ENCODE measurements at regions not wholly inside any gene's neighbourhood (a gene's known extent, or its start where the extent isn't known, plus 50 kb on each side); places are given as distances from the start of the nearest gene placed in this dataset.

- no peak for DNase-seq (ENCODE audit: extremely low read depth in 1 of 2, low read depth in 1 of 2)
Measured at GRCh38 chr11:116567721-116568242, 205.0 kb downstream of the BUD13 start.

DNA sequence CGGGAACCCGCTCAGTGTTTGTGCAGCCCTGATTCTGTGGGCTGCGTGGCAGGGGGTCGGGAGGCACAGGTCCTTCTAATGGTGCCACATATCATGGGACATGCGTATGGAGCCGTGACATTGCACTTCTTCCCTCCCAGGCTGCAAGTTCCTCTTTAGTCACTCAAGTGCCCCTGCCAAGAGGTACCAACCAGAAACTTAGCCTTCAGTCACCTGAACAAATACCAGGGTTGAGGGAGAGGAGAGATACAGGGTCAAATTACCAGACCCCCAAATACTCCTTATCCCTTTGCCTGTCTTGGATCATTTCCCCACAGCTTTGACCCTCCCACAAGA, 209.1 kb downstream of the BUD13 start:
- no peak for DNase-seq (ENCODE audit: extremely low read depth in 1 of 2, low read depth in 1 of 2)

GRCh38 chr11:116563028-116563711, 209.6 kb downstream of the BUD13 start:
- DNase-seq (ENCODE audit: extremely low read depth in 1 of 2, low read depth in 1 of 2), result no peak

DNA sequence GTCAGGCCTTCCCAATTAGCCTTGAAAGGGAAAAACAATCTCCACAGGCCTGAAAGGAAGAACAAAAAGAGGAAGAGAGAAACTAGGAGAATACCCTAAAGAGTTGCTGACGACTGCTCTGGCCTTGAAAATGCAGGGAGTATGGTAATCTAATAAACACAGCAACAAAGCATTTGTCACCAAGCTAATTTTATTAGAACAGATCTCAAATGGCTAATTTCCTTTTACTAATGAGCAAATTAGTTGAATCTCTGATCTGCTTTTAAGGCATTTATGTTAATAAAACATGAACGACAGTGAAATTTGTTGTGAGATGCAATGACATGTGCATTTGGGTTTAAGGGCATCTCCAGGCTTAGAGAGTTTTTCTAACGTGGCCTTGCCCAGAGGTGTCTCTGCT, 212.2 kb downstream of the BUD13 start:
- no peak for DNase-seq (ENCODE audit: extremely low read depth in 1 of 2, low read depth in 1 of 2)

DNA sequence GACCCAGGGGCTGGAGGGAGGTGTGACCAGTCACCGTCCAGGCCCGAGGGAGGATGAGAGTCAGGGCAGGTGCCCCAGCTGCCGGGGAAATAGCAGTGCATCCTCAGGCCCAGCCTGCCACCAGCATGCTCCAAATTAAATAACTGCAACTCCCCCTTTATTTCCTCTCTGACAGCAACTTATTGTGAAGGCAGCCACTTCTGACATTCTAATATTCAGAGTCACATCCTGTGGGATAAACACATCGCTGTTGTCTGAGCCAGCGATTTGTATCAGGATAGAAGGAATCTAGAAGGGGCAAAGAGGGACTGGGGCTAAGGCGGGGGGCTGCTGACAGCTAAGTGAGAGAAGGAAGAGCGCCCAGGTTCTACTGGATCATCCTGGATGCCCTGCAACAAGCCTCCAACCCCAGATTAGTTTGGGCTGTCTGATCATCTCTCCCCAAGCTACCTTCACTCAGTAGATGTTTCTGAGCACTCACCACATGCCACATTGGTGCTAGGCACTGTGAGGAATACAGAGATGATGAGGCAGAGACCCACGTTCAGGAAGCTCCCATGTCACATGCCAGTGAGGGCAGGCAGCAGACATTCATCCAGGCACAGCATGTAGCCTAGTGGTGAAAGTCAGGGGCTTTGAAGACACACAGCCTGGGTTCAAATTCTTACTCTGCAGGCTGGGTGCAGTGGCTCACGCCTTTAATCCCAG, 214.1 kb downstream of the BUD13 start:
- no peak for DNase-seq (ENCODE audit: extremely low read depth in 1 of 2, low read depth in 1 of 2)

- DNase-seq (ENCODE audit: extremely low read depth in 1 of 2, low read depth in 1 of 2), result no peak
Measured at GRCh38 chr11:116557282-116557681, 215.5 kb downstream of the BUD13 start.

- no peak for DNase-seq (ENCODE audit: extremely low read depth in 1 of 2, low read depth in 1 of 2)
Measured at GRCh38 chr11:116556483-116556882, 216.3 kb downstream of the BUD13 start.

DNA sequence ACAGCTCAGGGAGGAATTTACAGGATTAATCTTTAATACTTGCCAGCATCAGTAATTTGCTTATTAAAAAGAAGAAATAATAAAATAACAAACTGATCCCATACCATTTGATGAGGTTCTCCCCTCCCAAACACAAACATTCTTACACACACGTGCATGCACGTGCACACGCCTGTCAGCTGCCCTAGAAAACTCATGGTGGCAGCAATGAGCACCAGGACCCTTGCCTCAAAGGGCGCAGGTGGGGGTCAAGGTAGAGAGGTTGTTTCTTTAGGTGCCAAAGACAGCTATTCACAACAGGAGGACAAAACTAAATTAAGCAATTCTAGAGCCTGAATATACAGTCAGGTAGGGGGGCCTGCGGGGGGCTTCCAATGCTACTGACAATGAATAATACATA, 219.3 kb downstream of the BUD13 start:
- no peak for DNase-seq (ENCODE audit: extremely low read depth in 1 of 2, low read depth in 1 of 2)

DNA sequence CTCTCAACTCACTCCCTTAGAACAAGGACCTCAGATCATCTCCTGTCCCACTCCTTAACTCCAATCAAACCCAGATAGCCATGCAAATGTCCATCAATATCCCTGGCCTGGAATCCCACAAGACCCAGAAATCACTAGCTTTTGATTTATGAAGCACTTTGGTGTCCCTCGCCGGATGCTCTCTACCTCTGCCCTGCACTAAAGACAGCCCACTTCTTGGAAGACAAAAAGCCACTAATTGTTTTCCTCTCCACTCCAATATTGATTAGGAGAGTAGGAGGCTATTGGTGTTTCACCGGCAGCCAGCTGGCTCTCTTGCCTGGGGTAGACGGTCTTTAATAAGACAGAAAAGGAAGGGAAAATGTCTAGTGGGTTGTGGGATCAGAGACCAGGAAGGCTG, 221.2 kb downstream of the BUD13 start:
- no peak for DNase-seq (ENCODE audit: extremely low read depth in 1 of 2, low read depth in 1 of 2)

GRCh38 chr11:116548256-116548655, 224.5 kb downstream of the BUD13 start:
- no peak for DNase-seq (ENCODE audit: extremely low read depth in 1 of 2, low read depth in 1 of 2)

DNA sequence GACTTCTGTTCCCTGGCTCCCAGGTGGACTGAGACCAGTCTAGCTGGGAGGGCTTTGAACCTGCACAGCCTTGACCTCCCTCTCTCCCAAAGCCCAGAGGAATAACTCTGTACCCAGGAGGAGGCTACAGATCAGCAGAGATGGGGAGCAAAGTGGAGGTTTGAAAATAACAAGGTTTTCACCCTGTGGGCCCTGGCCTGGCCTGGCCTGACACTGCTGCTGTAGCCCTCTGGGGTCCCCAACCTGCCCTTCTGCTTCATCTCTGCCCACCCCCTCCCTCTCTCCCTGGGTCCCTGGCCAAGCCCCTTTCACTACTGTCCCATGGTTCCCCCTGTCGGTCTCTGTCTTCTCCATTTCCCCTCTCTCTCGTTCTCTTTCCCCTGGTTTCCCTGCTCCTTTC, 225.2 kb downstream of the BUD13 start:
- no peak for DNase-seq (ENCODE audit: extremely low read depth in 1 of 2, low read depth in 1 of 2)

- no peak for DNase-seq (ENCODE audit: extremely low read depth in 1 of 2, low read depth in 1 of 2)
Measured at GRCh38 chr11:116545912-116546311, 226.9 kb downstream of the BUD13 start.

DNA sequence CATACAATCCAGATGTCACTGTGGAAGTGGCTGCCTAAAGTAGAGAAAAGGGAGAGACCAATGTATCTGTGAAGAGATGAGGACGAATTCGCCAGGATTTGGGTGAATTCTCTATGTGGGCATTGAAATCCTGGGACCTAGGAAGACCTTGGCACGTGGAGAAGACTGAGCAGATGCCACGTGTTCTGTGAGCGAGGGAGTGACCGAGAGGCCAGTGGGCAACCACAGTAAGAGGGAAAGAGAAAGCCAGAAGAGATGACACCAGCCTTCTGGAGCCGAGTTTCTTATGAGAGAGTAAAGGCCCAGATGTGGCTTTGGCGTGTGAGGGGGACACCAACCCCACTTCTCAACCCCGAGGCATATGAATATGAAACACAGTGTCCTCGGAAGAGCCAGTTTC, 228.1 kb downstream of the BUD13 start:
- DNase-seq (ENCODE audit: extremely low read depth in 1 of 2, low read depth in 1 of 2), result no peak

- no peak for DNase-seq (ENCODE audit: extremely low read depth in 1 of 2, low read depth in 1 of 2)
Measured at GRCh38 chr11:116543911-116544475, 228.8 kb downstream of the BUD13 start.

DNA sequence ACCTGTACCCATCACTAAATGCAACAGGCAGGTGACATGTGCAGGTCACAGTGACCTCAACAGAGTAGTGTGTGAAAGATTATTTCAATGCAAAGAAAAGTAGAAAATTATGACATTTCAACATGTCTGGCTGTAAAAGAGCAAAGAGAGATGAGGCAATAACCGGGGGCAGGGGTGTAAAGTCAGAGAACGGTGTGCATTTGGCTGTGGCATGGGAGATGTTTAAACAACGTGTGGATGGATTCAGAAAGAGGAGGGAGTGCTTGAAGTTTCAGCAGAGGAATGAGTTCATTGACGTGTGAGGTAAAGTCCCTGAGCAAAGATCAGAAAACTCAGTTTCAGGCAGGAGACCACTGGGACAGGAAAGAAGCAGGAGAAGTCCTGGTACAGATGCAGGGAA, 229.7 kb downstream of the BUD13 start:
- no peak for DNase-seq (ENCODE audit: extremely low read depth in 1 of 2, low read depth in 1 of 2)

- no peak for DNase-seq (ENCODE audit: extremely low read depth in 1 of 2, low read depth in 1 of 2)
Measured at GRCh38 chr11:116542406-116542805, 230.4 kb downstream of the BUD13 start.

DNA sequence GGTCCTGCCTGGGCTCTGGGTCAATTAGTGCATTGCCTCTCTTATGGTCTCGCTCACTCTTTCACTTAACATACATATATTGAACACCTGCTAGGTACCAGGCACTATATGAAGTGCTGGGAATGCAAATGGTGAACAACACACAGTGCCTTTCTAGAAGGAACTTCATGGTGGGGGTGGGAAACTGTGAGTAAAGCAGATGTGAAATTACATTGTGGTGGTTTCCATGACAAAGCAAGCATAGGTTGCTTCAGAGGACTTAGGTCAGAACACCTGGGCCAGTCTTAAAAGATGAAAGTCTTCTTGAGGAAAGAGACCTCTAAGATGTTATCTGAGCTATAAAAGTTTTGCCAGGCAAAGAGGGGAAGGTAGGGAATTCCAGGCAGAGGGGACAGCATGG, 231.3 kb downstream of the BUD13 start:
- no peak for DNase-seq (ENCODE audit: extremely low read depth in 1 of 2, low read depth in 1 of 2)

DNA sequence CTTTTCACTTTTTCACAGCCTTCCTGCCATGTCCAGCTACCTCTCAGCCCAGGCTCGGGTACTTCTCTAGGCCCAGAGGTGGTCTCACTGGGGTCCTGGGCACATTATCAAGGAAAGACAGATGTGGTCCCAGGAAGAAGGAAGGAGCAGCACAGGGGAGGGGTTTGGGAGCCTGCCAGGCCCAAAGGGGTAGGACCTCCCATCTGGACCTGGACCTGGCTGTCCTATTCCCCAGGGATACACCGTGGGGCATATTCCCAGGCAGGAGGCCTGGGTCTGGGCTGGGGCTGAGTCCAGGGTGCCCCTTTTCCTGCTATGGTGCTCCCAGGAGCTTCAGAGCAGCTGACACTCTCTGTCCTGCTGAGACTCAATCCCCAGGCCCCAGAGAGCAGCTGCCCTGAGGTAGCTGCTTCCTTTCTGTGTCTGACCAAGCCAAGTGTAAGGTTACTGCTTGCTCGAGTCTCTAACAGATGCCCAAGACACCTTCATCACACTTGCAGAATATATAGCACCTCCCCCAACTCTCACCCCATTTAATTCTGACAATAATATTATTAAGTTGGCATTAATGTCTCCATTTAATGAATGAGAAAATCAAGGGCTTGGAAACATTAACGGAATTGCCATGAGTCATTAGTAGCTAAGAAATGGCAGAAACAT, 232.0 kb downstream of the BUD13 start:
- DNase-seq (ENCODE audit: extremely low read depth in 1 of 2, low read depth in 1 of 2), result no peak

DNA sequence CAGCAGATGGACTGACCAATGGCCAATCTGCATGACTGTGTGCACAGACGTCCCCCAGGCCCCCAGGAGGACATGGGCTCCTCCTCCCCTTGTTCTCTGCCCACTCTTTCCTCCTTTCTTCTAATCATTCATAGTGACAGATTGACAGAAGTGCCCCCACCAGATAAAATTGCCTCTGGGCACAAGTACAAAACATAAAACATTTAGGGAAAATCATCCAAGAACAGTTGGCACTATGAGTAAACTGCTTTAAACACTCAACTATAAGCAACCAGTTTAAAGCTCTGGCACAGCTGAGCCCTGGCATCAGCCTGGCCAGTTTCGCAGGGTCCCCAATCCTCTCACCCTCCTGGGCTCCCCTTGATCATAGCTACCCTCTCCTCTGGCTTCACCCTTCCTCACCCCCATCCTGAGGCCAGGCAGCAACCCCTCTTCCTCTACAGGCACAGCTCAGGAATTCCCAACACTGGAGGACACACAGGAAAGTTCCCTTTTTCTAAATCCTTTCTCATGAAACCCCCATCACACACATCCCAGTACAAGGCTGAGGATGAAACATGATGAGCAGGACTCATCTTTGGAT, 232.9 kb downstream of the BUD13 start:
- DNase-seq (ENCODE audit: extremely low read depth in 1 of 2, low read depth in 1 of 2), result no peak

DNA sequence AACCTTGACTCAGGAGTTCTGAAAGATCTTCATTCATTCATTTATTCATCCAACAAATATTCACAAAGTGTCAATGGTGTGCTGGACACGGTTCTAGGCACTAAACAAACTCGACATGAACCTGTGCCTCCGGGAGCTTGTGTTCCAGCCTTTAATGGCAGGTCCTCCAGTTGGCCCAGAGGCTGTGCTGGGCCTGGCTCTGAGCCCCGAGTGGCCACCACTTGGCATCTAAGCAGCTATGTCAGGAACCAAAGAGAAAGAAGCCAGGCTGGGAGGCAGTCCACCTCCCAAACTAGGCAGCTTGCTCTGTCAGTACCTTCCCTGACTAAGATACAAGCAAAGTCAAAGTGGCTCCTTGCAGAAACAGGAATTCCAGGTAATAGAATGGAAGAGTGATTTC, 233.6 kb downstream of the BUD13 start:
- DNase-seq (ENCODE audit: extremely low read depth in 1 of 2, low read depth in 1 of 2), result no peak

DNA sequence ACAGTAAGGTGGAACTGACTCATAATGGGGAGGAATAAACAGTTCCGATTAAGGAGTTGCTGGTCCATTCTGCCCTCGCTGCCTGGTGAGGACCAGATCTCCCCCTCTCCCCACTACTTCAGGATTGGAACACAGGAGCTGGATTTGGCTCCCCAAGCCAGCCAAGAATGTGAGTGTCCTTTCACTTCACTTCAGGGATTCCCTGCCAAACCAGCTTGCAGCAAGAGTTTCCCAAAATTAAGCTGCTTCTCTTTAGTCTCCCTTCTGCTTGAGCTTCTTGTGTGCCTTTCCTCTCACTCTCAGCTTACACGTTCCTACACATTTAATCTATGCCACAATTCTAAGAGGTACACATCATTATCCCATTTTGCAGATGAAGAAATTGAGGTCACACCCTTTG, 234.1 kb downstream of the BUD13 start:
- DNase-seq (ENCODE audit: extremely low read depth in 1 of 2, low read depth in 1 of 2), result no peak

Measured in activated CD8-positive, alpha-beta memory T cell treated with anti-CD3 and anti-CD28 coated beads for 1 hour (primary cell).